GM19351 (cell line): ENCODE measurements at regions not wholly inside any gene's neighbourhood (a gene's known extent, or its start where the extent isn't known, plus 50 kb on each side); places are given as distances from the start of the nearest gene placed in this dataset.
"Not testable (repeated sequence)": the region's sequence is repeated elsewhere in the genome, so short reads cannot be mapped to it uniquely, and the experiment has no call there.

Experiments
- ATAC-seq: cut with Tn5 transposase; IDR thresholded peaks from one replicate; pipeline ENCODE4 v1.9.1; 2021; ENCODE audit warnings: mild to moderate bottlenecking, moderate library complexity; ENCODE audit not compliant: unreplicated experiment

DNA sequence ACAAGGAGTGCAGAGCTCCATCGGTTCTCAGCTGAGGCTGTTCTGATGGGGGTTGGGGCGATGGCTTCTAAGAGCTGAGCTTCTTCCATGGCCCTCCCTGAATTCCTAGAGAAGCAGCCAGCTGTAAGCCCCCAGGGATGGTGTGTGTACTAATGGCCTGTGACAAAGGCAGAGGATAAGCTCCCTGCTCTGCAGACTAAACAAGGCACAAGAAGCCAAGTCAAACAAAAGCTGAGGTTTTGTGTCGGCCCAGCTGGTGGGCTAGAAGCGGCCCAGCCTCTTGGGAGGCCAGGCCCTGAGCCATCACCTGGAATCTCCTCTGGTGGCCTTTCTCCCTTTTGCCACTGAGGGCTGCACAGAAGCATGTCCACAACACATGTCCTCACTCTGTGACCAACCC lies 75.0 kb upstream of the XPA start:
- ATAC-seq: no peak

DNA sequence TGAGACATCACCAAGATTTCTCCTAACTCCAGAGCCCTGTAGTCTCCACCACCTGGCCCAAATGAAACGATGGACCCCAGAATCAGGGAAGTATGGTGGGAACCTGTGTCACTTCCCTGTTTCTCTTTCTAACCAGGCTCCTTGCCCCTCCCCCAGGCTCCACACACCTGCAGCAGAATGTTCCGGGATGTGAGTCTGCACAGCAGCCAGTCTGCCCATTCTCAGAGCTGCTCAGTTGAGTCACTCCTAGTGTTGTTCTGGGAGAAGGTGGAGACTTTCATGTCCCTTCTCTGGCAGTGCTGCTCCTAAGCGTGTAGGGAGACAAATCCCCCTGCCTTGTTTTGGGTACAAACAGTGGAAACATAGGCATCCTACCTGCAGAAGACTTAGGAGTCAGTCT lies 76.0 kb upstream of the XPA start:
- no peak for ATAC-seq

DNA sequence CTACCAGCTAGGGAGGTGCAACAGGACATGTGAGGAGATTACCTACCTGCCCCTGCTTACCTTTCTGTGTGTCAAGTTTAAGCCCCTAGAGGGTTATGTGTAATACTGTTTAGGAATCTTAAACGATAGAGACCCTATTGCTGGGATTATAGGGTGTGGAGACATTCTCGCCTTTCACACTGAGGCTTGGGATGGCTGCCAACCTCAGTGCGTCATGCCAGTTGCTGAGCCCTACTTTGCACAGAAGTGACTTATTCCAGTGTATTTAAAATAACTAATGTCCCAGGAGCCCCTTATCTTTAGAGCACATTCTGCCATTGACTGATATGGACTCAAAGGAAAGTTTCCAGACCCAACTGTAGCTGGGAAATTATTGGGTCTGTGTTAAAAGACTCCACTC lies 76.6 kb upstream of the XPA start:
- no peak for ATAC-seq

DNA sequence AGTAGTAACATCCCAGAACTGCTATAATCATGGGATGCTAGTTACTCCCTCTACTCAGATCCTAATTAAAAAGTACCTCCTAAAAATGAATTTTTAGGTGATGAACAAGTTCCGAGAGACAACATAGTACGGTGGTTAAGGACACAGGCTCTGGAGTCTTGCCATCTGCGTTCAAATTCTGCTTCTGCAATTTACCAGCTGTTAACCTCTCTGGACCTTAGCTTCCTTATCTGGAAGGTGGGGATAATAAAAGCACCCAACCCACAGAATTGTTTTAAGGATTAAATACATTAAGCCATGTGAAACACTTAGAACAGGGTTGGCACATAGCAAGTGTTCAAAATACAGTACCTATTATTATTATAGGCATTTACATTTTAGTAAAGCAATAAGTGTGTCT lies 77.5 kb upstream of the XPA start:
- ATAC-seq: no peak

DNA sequence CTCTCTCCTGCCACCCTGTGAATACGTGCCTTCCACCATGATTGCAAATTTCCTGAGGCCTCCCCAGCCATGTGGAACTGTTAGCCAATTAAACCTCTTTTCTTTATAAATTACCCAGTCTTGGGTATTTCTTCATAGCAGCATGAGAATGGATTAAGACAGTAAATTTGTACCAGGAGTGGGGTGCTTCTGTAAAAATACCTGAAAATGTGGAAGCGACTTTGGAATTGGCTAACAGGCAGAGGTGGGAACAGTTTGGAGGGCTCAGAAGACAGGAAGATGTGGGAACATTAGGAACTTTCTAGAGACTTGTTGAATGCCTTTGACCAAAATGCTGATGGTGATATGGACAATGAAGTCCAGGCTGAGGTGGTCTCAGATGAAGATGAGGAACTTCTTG lies 74.3 kb upstream of the FOXE1 start:
- not testable (repeated sequence) for ATAC-seq

DNA sequence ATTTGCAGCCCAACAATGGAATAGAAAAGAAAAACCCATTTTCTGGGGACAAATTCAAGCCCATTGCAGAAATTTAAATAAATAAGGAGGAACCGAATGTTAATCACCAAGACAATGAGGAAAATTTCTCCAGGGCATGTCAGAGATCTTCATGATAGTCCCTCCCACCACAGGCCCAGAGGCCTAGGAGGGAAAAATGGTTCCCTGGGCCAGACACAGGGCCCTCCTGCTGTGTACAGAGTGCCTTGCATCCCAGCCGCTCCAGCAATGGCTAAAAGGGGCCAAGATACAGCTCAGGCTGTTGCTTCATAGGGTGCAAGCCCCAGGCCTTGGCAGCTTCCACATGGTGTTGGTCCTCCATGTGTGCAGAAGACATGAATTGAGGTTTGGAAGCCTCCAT lies 73.4 kb upstream of the FOXE1 start:
- ATAC-seq: no peak

DNA sequence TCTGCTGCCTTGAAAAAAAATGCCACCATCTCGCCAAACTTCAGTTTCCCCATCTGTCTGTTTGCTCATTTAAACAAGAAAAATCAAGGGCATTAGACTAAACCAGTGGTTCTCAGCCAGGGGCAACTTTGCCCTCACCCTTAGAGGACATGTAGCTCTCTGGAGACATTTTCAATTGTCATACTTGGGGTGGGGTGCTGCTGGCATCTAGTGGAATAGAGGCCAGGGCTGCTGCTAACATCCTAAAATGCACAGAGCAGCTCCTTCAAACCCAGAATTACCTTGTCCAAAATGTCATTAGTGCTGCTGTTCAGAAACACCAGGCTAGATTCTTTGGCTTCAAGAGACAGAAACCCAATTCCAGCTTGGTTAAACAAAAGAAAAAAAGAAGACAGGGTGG lies 71.1 kb upstream of the FOXE1 start:
- ATAC-seq: no peak

DNA sequence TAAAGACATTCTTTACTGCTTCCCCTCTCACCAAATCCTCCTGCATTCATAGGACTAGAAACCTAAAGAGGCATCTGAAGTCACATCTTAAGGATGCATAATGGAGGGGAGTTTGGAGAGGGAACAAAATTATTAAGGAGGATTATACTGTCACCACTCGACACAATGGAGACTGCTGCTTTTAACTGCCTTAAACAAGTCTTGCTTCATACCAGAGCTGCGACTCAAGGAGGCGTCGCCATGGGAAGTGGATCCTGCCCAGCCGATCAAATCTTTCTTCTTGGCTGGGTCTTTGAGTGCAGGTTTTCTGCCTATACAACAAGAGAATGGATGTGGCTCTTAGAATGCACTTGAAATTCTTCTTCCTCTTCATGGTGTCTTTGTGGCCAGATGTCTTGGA lies 66.7 kb upstream of the FOXE1 start:
- ATAC-seq: no peak

DNA sequence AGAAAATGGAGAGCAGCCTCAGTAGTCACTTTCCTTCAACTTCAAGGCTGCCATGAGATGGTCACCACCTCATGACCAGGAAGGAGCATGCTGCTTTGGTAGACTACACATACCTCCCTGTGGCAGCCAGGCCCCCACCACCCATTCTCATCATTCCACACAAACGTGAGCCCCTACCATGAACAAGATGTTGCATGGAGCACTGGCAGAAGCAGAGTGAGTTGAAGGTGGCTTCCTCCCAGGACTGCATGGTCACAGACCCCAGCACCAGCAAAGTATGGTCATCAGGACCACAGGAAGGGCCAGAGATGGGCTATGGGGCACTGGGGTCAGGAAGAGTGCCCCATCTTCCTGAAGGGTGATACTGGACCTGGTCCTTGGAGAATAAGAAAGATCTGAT lies 65.5 kb upstream of the FOXE1 start:
- ATAC-seq: no peak

DNA sequence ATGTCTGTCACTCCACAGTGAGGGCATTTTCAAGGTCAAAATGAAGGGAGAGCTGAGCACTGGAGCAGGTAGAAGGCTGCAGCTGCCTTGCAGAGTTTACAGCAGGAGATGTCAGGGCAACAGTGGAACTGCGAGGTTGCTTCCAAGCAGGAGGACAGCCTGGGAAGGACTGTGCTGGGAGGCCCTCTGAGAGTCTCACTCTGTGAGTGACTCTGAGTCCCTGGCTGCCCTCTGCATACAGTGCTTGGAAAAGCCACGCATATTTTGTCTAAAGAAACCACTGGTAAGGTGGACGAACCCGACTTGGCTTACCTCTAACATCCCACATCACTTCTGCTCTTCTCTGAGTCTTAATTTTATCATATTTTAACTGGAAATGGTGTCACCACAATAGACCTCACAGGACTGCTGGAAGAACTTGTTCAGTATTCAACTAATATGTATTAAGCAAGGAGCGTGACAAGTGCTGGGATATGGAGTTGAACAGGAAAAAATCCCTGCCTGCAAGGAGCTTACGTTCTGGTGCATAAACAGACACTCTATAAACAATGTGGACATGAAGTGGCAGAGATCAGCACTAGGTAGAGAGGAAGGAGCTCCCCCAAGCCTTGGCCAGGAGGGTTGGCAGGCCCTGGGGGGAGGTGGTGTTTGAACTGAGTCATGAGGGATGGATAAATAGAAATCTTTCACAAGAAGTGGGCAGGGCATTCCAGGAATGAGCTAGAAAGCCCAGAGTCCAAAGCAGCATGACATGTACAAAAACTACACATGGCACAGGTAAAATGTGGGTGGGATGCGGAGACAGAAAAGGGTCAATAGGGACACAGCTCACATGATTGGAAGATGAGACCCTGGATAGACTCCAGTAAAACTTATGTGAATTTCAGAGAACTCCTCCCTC lies 64.0 kb upstream of the FOXE1 start:
- no peak for ATAC-seq

DNA sequence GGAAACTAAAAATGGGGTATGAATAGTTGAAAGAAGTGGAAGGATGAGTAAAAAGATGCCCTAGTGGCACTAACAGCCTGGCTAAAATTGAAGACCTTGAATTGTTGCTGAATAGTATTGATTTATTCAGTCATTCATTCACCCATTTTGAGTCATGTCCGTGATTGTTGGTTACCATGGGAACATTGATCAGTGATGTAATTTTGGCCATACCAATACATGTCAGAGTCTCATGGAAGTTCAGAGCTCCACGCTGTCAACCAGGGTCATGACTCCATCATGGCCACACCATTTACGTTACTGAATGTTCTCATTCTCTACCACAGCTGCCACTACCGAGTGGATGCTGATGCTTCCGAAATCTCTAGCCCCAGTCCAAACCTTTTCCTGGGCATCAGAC lies 62.5 kb upstream of the FOXE1 start:
- no peak for ATAC-seq

DNA sequence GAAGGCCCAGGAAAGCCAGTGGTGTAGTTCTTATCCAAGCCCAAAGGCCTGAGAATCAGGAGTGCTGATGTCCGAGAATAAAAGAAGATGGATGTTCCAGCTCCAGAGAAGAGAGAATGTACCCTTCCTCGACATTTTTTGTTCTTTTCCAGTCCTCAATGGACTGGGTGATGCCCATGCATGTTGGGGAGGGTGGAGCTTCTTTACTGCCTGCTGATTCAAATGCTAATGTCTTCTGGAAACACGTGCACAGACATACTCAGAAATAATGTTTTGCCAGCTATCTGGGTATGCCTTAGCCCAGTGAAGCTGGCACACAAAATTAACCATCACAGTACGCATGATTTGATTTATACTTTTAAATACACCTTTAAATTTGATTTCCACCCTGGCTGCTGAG lies 61.5 kb upstream of the FOXE1 start:
- ATAC-seq: no peak

DNA sequence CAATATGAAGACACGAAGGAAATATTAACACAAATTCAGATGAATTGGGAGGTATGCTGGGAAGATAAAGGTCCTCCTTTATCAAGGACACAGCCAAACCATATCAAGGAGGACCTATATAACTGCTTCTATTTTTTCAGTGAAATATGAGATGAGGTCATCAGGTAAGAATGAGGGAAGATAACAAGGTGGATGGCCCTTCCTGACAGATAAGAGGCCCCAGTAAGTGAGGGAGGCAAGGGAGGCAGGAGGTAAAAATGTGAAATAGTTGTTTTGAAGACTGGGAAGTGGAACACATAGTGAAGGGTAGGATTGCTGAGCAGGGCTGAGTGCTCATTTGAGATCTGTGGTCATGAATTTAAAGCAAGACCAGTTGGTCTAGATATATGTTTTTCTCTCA lies 60.0 kb upstream of the FOXE1 start:
- ATAC-seq: no peak

DNA sequence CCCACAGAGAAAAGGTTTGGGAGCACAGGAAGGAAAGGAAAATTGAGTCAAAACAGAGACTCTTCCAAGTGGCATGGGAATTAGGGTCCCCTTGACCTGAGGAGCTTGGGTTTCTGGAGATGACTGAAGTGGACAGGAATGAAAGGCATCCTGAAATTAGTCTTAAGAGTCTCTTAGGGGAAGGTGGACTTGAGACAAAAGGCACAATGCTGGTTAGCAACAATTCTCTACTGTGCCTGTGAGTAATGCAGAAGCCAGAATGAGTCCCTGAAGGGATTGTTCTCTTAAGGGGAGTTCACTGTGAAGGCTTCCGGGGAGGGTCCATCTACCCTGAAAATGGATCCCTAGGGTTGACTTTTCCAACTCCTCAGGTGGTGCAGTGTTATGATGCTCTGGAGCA lies 58.4 kb upstream of the FOXE1 start:
- no peak for ATAC-seq

DNA sequence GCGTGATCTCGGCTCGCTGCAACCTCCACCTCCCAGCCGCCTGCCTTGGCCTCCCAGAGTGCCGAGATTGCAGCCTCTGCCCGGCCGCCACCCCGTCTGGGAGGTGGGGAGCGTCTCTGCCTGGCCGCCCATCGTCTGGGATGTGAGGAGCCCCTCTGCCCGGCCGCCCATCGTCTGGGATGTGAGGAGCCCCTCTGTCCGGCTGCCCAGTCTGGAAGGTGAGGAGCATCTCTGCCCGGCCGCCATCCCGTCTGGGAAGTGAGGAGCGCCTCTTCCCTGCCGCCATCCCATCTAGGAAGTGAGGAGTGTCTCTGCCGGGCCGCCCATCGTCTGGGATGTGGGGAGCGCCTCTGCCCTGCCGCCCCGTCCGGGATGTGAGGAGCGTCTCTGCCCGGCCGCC lies 56.9 kb upstream of the FOXE1 start:
- not testable (repeated sequence) for ATAC-seq

DNA sequence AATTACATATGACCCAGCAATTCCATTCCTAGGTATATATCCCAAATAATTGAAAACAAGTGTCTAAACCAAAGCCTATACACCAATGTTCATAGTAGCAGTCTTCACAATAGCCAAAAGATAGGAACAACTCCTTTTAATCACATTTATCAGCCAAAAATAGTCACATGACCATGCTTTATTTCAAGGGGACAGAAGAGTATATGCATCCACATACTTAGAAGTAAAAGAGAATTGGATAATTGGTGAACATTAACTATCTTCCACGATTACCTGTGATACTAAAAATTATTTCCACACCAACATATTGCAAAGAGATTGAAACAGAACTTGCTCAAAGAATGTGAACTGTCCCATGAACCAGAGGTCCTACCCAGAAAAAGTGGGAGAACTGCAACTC lies 51.8 kb upstream of the FOXE1 start:
- ATAC-seq: no peak

DNA sequence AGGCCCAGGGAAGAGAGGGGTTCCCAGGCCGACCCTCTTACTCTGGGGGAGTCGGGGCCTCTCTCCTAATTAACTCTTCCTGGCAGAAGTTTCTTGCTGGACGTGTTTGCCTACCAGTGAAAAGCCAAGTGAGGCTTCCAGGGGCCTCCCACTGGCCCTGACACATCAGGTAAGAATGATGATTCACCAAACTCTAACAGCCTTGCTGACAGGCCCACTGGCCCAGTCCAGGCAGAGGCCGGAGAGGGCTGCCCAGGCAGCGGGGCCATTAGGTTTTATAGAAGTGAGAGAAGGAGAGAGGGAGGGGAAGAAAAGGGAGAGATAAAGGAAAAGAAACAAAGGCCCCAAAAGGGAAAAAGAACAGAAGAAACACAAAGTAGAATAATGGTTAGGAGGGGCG lies 50.8 kb upstream of the FOXE1 start:
- ATAC-seq: no peak

DNA sequence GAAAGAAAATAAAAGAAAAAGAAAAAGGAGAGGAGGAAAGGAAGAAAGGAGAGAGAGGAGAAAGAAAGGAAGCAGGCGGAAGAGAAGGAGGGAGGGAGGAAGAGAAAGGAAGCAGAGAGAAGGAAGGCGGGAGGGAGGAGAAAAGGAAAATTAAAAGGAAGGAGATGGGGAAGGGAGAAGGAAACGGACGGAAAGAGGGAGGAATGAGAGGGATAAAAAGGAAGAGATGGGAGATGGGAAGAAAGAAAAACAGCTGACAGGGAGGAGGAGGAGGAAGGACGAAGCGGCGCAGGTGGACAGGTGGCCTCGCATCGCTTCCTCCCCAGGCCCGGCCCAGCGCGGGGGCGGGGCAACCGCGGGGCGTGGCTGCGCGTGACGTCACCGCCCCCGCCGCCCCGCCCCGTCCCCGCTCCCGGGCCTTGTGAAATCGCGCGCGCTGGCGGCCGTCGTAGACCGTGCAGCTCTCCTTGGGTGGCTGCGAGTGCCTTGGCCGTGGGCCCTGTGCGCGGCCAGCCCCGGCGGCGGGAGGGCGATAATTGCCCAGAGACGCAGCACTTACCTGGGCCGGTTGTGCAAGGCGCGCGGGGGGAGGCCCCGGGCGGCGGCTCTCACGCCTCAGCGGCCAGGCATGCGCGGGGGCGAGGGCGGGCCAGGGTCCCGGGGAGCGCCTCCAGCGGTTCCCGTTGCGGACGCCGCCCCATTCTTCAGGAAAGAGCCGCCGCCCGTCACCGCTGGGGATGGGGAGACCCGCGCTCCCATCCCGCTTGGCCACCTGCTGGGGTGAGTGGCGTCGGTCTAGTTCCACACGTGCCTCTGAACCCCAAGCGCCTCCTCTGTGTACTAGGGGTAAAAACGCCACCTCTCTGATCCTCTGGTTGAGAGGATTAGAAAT lies 49.6 kb upstream of the FOXE1 start:
- ATAC-seq: peak; percentile 92
